ENCODE measurements at regions not wholly inside any gene's neighbourhood (a gene's known extent, or its start where the extent isn't known, plus 50 kb on each side); places are given as distances from the start of the nearest gene placed in this dataset.

DNA sequence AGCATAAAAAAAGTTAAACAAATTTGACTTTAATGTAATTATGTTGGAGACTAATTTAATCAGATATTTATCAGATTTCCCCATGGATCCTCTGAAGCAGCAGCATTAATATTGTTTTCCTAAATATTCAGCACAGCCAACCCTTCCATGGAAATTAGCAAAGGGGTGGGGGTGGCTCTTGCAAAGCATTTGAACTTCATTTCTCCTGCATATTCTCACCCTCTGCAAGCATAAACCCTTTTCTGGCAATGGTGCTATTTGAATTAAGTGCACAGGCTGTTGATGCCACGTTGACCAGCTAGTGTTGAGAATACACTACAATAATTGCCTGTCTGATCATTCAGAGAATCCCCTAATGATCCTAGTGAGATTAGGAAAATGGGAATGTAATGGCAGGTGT, 488.1 kb upstream of the KLF12 start:
- ATAC-seq: no peak
- ChIA-PET CTCF (ENCODE audit: low intra/inter-chr PET ratio, low total read pairs) (no interaction called here), POLR2A (no interaction called here)
- intact Hi-C loops (cut with micrococcal nuclease; ENCODE audit: unreplicated experiment): no loop called here
- DNase-seq (ENCODE audit: low spot score): no peak
- no peaks in the 10 kb centered on the region for H3K4me1 ChIP-seq (ENCODE audit: insufficient read depth, low read length)
- H3K9me3 ChIP-seq (ENCODE audit: low read length): no peaks in the 10 kb centered on the region
- no TSS peak for BruUV-seq (replicated peaks)
- H3K4me3 ChIP-seq (replicated peaks in 1 of 3; ENCODE audit: insufficient read depth in 1 of 3, low read depth in 2 of 3, low read length in 3 of 3): no peak overlapping the region
- no peaks in the 10 kb centered on the region for H3K36me3 ChIP-seq (replicated peaks in 1 of 2; ENCODE audit: control insufficient read depth in 1 of 2, insufficient read depth in 2 of 2, low read length in 2 of 2)
- H3K9ac ChIP-seq (ENCODE audit: insufficient read depth, low read depth, low read length): no peak overlapping the region
- TF ChIP-seq ZNF850 (CRISPR knock-in tag; conservative IDR thresholded peaks at IDR 0.05) (no peak), PHF21A (CRISPR knock-in tag; IDR thresholded peaks at IDR 0.05) (no peak), HDAC1 (CRISPR knock-in tag; IDR thresholded peaks at IDR 0.05) (no peak), ZNF724P (CRISPR knock-in tag; IDR thresholded peaks at IDR 0.05; ENCODE audit: borderline replicate concordance) (no peak), POGZ (CRISPR knock-in tag; IDR thresholded peaks at IDR 0.05) (no peak), NCOA5 (CRISPR knock-in tag; IDR thresholded peaks at IDR 0.05) (no peak), AGO2 (optimal IDR thresholded peaks at IDR 0.05; ENCODE audit: low read depth, low read length) (no peak), IKZF1 (IDR thresholded peaks at IDR 0.05) (no peak), REL (CRISPR knock-in tag; conservative IDR thresholded peaks at IDR 0.05) (no peak), HIVEP1 (CRISPR knock-in tag; IDR thresholded peaks at IDR 0.05) (no peak), FOXJ3 (CRISPR knock-in tag; IDR thresholded peaks at IDR 0.05; ENCODE audit: borderline replicate concordance) (no peak), FOXA1 (IDR thresholded peaks at IDR 0.05) (no peak), FOXA1 (CRISPR knock-in tag; IDR thresholded peaks at IDR 0.05) (no peak), ZNF451 (CRISPR knock-in tag; IDR thresholded peaks at IDR 0.05) (no peak), SALL2 (CRISPR knock-in tag; IDR thresholded peaks at IDR 0.05) (no peak), MLLT10 (CRISPR knock-in tag; IDR thresholded peaks at IDR 0.05) (no peak), SNAI1 (CRISPR knock-in tag; IDR thresholded peaks at IDR 0.05; ENCODE audit: borderline replicate concordance) (no peak), ADNP (CRISPR knock-in tag; IDR thresholded peaks at IDR 0.05) (no peak)
- TF ChIP-seq, protein P1, sequence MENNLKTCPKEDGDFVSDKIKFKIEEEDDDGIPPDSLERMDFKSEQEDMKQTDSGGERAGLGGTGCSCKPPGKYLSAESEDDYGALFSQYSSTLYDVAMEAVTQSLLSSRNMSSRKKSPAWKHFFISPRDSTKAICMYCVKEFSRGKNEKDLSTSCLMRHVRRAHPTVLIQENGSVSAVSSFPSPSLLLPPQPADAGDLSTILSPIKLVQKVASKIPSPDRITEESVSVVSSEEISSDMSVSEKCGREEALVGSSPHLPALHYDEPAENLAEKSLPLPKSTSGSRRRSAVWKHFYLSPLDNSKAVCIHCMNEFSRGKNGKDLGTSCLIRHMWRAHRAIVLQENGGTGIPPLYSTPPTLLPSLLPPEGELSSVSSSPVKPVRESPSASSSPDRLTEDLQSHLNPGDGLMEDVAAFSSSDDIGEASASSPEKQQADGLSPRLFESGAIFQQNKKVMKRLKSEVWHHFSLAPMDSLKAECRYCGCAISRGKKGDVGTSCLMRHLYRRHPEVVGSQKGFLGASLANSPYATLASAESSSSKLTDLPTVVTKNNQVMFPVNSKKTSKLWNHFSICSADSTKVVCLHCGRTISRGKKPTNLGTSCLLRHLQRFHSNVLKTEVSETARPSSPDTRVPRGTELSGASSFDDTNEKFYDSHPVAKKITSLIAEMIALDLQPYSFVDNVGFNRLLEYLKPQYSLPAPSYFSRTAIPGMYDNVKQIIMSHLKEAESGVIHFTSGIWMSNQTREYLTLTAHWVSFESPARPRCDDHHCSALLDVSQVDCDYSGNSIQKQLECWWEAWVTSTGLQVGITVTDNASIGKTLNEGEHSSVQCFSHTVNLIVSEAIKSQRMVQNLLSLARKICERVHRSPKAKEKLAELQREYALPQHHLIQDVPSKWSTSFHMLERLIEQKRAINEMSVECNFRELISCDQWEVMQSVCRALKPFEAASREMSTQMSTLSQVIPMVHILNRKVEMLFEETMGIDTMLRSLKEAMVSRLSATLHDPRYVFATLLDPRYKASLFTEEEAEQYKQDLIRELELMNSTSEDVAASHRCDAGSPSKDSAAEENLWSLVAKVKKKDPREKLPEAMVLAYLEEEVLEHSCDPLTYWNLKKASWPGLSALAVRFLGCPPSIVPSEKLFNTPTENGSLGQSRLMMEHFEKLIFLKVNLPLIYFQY (CRISPR knock-in tag; IDR thresholded peaks at IDR 0.05; ENCODE audit: borderline replicate concordance): no peak
- TF ChIP-seq, protein P2, sequence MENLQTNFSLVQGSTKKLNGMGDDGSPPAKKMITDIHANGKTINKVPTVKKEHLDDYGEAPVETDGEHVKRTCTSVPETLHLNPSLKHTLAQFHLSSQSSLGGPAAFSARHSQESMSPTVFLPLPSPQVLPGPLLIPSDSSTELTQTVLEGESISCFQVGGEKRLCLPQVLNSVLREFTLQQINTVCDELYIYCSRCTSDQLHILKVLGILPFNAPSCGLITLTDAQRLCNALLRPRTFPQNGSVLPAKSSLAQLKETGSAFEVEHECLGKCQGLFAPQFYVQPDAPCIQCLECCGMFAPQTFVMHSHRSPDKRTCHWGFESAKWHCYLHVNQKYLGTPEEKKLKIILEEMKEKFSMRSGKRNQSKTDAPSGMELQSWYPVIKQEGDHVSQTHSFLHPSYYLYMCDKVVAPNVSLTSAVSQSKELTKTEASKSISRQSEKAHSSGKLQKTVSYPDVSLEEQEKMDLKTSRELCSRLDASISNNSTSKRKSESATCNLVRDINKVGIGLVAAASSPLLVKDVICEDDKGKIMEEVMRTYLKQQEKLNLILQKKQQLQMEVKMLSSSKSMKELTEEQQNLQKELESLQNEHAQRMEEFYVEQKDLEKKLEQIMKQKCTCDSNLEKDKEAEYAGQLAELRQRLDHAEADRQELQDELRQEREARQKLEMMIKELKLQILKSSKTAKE (CRISPR knock-in tag; IDR thresholded peaks at IDR 0.05; ENCODE audit: borderline replicate concordance): no peak
- TF ChIP-seq, protein P3, sequence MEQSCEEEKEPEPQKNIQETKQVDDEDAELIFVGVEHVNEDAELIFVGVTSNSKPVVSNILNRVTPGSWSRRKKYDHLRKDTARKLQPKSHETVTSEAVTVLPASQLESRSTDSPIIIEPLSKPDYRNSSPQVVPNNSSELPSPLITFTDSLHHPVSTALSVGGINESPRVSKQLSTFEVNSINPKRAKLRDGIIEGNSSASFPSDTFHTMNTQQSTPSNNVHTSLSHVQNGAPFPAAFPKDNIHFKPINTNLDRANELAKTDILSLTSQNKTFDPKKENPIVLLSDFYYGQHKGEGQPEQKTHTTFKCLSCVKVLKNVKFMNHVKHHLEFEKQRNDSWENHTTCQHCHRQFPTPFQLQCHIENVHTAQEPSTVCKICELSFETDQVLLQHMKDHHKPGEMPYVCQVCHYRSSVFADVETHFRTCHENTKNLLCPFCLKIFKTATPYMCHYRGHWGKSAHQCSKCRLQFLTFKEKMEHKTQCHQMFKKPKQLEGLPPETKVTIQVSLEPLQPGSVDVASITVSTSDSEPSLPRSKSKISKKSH (CRISPR knock-in tag; IDR thresholded peaks at IDR 0.05; ENCODE audit: borderline replicate concordance): no peak
- no peaks in the 10 kb centered on the region; a peak in 1 of 5 replicates for H3K27me3 ChIP-seq (ENCODE audit: control insufficient read depth in 1 of 2, insufficient read depth in 2 of 2, low read length in 2 of 2)
- no peak for FAIRE-seq
- WGBS (ENCODE audit: low lambda C conversion rate): 0% methylated on average over 1 of the region's 1 CpG
- in situ Hi-C loops (cut with HindIII; ENCODE audit: extremely low pct_ligation_motif_present, low pct_unique_long_range_greater_than_20kb): no loop called here
- H2AFZ ChIP-seq (ENCODE audit: low read length): no peak overlapping the region
- H3K79me2 ChIP-seq (ENCODE audit: insufficient read depth, low read length): no peaks in the 10 kb centered on the region
- H3K4me2 ChIP-seq (ENCODE audit: low read depth, low read length): no peak overlapping the region
- H3K27ac ChIP-seq (ENCODE audit: extremely low read length, insufficient read depth, low read length): no peak overlapping the region
- no peaks in the 10 kb centered on the region for H4K20me1 ChIP-seq (ENCODE audit: insufficient read depth, low read length)
